ENCODE measurements at regions not wholly inside any gene's neighbourhood (a gene's known extent, or its start where the extent isn't known, plus 50 kb on each side); places are given as distances from the start of the nearest gene placed in this dataset.

DNA sequence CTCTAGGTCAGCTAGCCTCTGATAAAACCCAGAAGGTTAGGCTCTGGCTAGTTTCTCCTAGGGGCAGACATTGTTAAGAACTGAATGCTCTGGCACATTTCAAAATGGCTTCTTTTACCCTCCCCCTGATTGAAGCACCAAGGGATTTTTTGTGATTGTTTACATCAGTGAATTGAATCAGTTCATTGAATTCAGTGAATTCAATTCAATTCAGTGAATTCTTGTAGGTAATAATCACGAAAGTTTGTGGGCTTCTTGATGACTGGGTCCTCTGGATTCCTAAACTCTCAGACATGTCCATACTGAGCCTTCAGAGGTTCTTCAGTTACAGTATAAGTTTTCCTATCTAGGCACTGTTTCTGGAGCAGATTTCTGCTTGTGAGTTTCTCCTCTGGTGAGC is 135.2 kb upstream of the ELAC2 start:
- H3K36me3 Mint-ChIP-seq (ENCODE audit: low read depth), result no peaks in the 10 kb centered on the region
- Histone ChIP-seq H3K27ac (ENCODE audit: low read depth) (no peak overlapping the region), H3K36me3 (ENCODE audit: insufficient read depth) (no peaks in the 10 kb centered on the region), H3K9me2 (ENCODE audit: insufficient read depth) (no peaks in the 10 kb centered on the region), H4K20me1 (replicated peaks; ENCODE audit: insufficient read depth) (no peaks in the 10 kb centered on the region), H3K4me2 (no peak overlapping the region), H3K4me1 (ENCODE audit: insufficient read depth) (no peaks in the 10 kb centered on the region), H3K4me3 (no peak overlapping the region), H3K27me3 (ENCODE audit: insufficient read depth) (no peaks in the 10 kb centered on the region), H3F3A (replicated peaks; ENCODE audit: low read depth) (no peaks in the 10 kb centered on the region), H3K79me2 (replicated peaks; ENCODE audit: insufficient read depth) (no peaks in the 10 kb centered on the region), H2AFZ (0 out of 2 replicates have a peak overlapping the region, but pooled peaks have one; percentile 43)
- H3K4me1 Mint-ChIP-seq, result no peaks in the 10 kb centered on the region
- no peak for DNase-seq (ENCODE audit: low spot score)
- TF ChIP-seq NANOG (IDR thresholded peaks at IDR 0.05; ENCODE audit: borderline replicate concordance), result no peak
- no peak for TF ChIP-seq POLR2AphosphoS5 (IDR thresholded peaks at IDR 0.05; ENCODE audit: low read depth)
- TF ChIP-seq CREB1 (CRISPR knock-in tag; IDR thresholded peaks at IDR 0.05; ENCODE audit: low read depth), result no peak
- no peak for TF ChIP-seq ZNF462 (CRISPR knock-in tag; IDR thresholded peaks at IDR 0.05)
- TF ChIP-seq CTCF (conservative IDR thresholded peaks at IDR 0.05; ENCODE audit: low read depth in 2 of 2), result no peak
- TF ChIP-seq ZNF331 (CRISPR knock-in tag; IDR thresholded peaks at IDR 0.05; ENCODE audit: low read depth), result no peak
- no peak for TF ChIP-seq ZNF114 (CRISPR knock-in tag; IDR thresholded peaks at IDR 0.05)
- no peak for TF ChIP-seq EZH2 (IDR thresholded peaks at IDR 0.05; ENCODE audit: low read depth, unreplicated experiment)
- no peak for TF ChIP-seq JUNB (IDR thresholded peaks at IDR 0.05; ENCODE audit: unreplicated experiment)
- TF ChIP-seq REST (IDR thresholded peaks at IDR 0.05; ENCODE audit: unreplicated experiment), result no peak
- no peak for TF ChIP-seq EZH2phosphoT487 (IDR thresholded peaks at IDR 0.05; ENCODE audit: unreplicated experiment)
- no peak overlapping the region for H3K4me3 Mint-ChIP-seq
- no peak overlapping the region for H3K27ac Mint-ChIP-seq
- H3K27me3 Mint-ChIP-seq (ENCODE audit: insufficient read depth, low read depth, poor library complexity), result no peaks in the 10 kb centered on the region
- H3K9me3 Mint-ChIP-seq, result peaks cover 6% of the 10 kb centered on the region; the same call in 2 of the 3 replicates
- no peak for ATAC-seq
